A673 (cell line): ENCODE measurements at regions not wholly inside any gene's neighbourhood (a gene's known extent, or its start where the extent isn't known, plus 50 kb on each side); places are given as distances from the start of the nearest gene placed in this dataset.

ENCODE experiments used
- BruUV-seq: library from RNA; stranded (reverse); fragments of 400-500 nt; replicated peaks from 2 replicates; lab custom pipeline; 2021; lab: Mats Ljungman, UMichigan
- CTCF ChIA-PET: fragments of 300-600 bp; sonication (Branson Sonifier 250); formaldehyde crosslinking; loops from one replicate; lab custom pipeline; 2022; ENCODE audit warnings: antibody characterized with exemption; lab: Charles Lee
- POLR2A ChIA-PET: fragments of 300-600 bp; sonication (Branson Sonifier 250); formaldehyde crosslinking; loops from one replicate; lab custom pipeline; 2022; ENCODE audit warnings: antibody characterized with exemption; ENCODE audit not compliant: low non-redundant PET; lab: Charles Lee
- DNase-seq: peaks from one replicate; pipeline ENCODE4 v3.0.0-alpha.2; 2015; ENCODE audit warnings: low spot score
- H3K27ac ChIP-seq: fragments of 200-600 bp; sonication (generic); 2 replicates; pipeline ENCODE4 v1.5.1; 2016; ENCODE audit warnings: mixed run types, low read depth, mild to moderate bottlenecking, mixed read lengths, antibody characterized with exemption, low read length; ENCODE audit not compliant: poor library complexity, severe bottlenecking
- H3K27me3 ChIP-seq: fragments of 200-600 bp; sonication (generic); replicated peaks from 2 replicates; pipeline ENCODE4 v1.6.1; 2017; ENCODE audit warnings: mixed run types, low read depth, mild to moderate bottlenecking, mixed read lengths, antibody characterized with exemption, low read length; ENCODE audit not compliant: insufficient read depth, poor library complexity
- H3K36me3 ChIP-seq: fragments of 200-600 bp; sonication (generic); 2 replicates; pipeline ENCODE4 v1.6.1; 2016; ENCODE audit warnings: mixed run types, mild to moderate bottlenecking, mixed read lengths, antibody characterized with exemption, low read length; ENCODE audit not compliant: insufficient read depth, poor library complexity, severe bottlenecking
- H3K4me1 ChIP-seq: fragments of 200-600 bp; sonication (generic); 2 replicates; pipeline ENCODE4 v1.6.1; 2017; ENCODE audit warnings: mixed run types, mild to moderate bottlenecking, mixed read lengths, antibody characterized with exemption, low read length; ENCODE audit not compliant: insufficient read depth, poor library complexity, severe bottlenecking
- H3K4me3 ChIP-seq: fragments of 200-600 bp; sonication (generic); 2 replicates; pipeline ENCODE4 v1.5.1; 2016; ENCODE audit warnings: low read depth, mixed run types, mild to moderate bottlenecking, mixed read lengths, low read length; ENCODE audit not compliant: poor library complexity, severe bottlenecking
- H3K9me3 ChIP-seq: fragments of 200-600 bp; sonication (generic); 2 replicates; pipeline ENCODE4 v1.6.1; 2016; ENCODE audit warnings: mixed run types, low read depth, mild to moderate bottlenecking, mixed read lengths, antibody characterized with exemption, low read length; ENCODE audit not compliant: poor library complexity, severe bottlenecking
- CTCF ChIP-seq: fragments of 300-800, 200-600 bp; sonication (generic); conservative IDR thresholded peaks from 2 replicates; pipeline ENCODE4 v1.5.1; 2017; ENCODE audit warnings: low read depth, mild to moderate bottlenecking, antibody characterized with exemption, low read length, moderate library complexity, mixed read lengths
- EZH2 ChIP-seq: fragments of 200-600 bp; sonication (generic); IDR thresholded peaks from 2 replicates; pipeline ENCODE4 v1.6.1; 2017; ENCODE audit warnings: borderline replicate concordance, low read depth, mild to moderate bottlenecking, mixed read lengths, antibody characterized with exemption, low read length; ENCODE audit not compliant: poor library complexity, severe bottlenecking
- intact Hi-C: fragments of 100-400 bp; cut with micrococcal nuclease; formaldehyde crosslinking; loops from one replicate; pipeline ENCODE4 v1.10.0; 2022; ENCODE audit not compliant: unreplicated experiment

- Histone ChIP-seq H3K27me3 (no peaks in the 10 kb centered on the region), H3K36me3 (no peaks in the 10 kb centered on the region), H3K4me1 (no peaks in the 10 kb centered on the region), H3K27ac (no peak overlapping the region), H3K9me3 (no peaks in the 10 kb centered on the region), H3K4me3 (no peak overlapping the region)
- no TSS peak for BruUV-seq
- CTCF ChIA-PET = no interaction called here
- TF ChIP-seq CTCF (no peak), EZH2 (no peak)
- no peak for DNase-seq
- intact Hi-C loops = no loop called here
- POLR2A ChIA-PET = no interaction called here
Measured at GRCh38 chr22:49587421-49587820, 240.3 kb downstream of the BRD1 start.

- Histone ChIP-seq H3K36me3 (no peaks in the 10 kb centered on the region), H3K27ac (no peak overlapping the region), H3K9me3 (no peaks in the 10 kb centered on the region), H3K27me3 (no peaks in the 10 kb centered on the region), H3K4me1 (no peaks in the 10 kb centered on the region), H3K4me3 (no peak overlapping the region)
- ChIA-PET CTCF (no interaction called here), POLR2A (no interaction called here)
- no TSS peak for BruUV-seq
- no peak for DNase-seq
- intact Hi-C loops = no loop called here
- TF ChIP-seq CTCF = no peak
Measured at GRCh38 chr22:49586873-49587272, 240.8 kb downstream of the BRD1 start.

GRCh38 chr22:49586244-49586748, 241.4 kb downstream of the BRD1 start:
- no peaks in the 10 kb centered on the region for H3K36me3 ChIP-seq
- no peak for TF ChIP-seq EZH2
- TF ChIP-seq CTCF = no peak
- H3K4me1 ChIP-seq = no peaks in the 10 kb centered on the region
- intact Hi-C loops = no loop called here
- no peaks in the 10 kb centered on the region for H3K27me3 ChIP-seq
- BruUV-seq = no TSS peak
- no peak overlapping the region for H3K4me3 ChIP-seq
- ChIA-PET POLR2A (no interaction called here), CTCF (no interaction called here)
- no peak overlapping the region for H3K27ac ChIP-seq
- no peaks in the 10 kb centered on the region for H3K9me3 ChIP-seq
- no peak for DNase-seq
